Fibroblast of lung (primary cell): ENCODE measurements at regions not wholly inside any gene's neighbourhood (a gene's known extent, or its start where the extent isn't known, plus 50 kb on each side); places are given as distances from the start of the nearest gene placed in this dataset.

Source experiments
- DNase-seq, 2 donors: peaks; one replicate each; pipeline versions ENCODE4 v3.0.0 to v3.0.0-alpha.2; 2010; ENCODE audit warnings: low read depth in 2 of 2
- H2AFZ ChIP-seq: 2 replicates; pipeline ENCODE4 v1.5.1; 2012; ENCODE audit warnings: low read length, control low read depth, inconsistent platforms
- H3K27ac ChIP-seq: 2 replicates; pipeline ENCODE4 v1.5.1; 2011; ENCODE audit warnings: low read length, control low read depth; ENCODE audit not compliant: insufficient read depth
- H3K27me3 ChIP-seq: 2 replicates; pipeline ENCODE4 v1.5.1; 2011; ENCODE audit warnings: mild to moderate bottlenecking, low read length; ENCODE audit not compliant: control insufficient read depth, insufficient read depth
- H3K36me3 ChIP-seq: 2 replicates; pipeline ENCODE4 v1.5.1; 2011; ENCODE audit warnings: low read length; ENCODE audit not compliant: control insufficient read depth, insufficient read depth
- H3K4me1 ChIP-seq: 2 replicates; pipeline ENCODE4 v1.5.1; 2011; ENCODE audit warnings: low read length; ENCODE audit not compliant: control insufficient read depth, insufficient read depth; ENCODE audit errors: extremely low read depth
- H3K4me2 ChIP-seq: 2 replicates; pipeline ENCODE4 v1.5.1; 2011; ENCODE audit warnings: low read length, control low read depth; ENCODE audit not compliant: insufficient read depth; ENCODE audit errors: extremely low read depth
- H3K4me3 ChIP-seq, 4 experiments: fragments of 200-600 bp in 1 of 4; sonication (generic) in 1 of 4; replicated peaks in 1 of 4; 2 replicates each; pipeline ENCODE4 v1.5.1; 2011 to 2016; ENCODE audit warnings: low read length in 4 of 4, low read depth in 3 of 4, mild to moderate bottlenecking in 3 of 4, control low read depth in 2 of 4, inconsistent platforms in 1 of 4, mixed read lengths in 1 of 4; ENCODE audit not compliant: insufficient read depth in 1 of 4; ENCODE audit errors: control extremely low read depth in 1 of 4
- H3K79me2 ChIP-seq: 2 replicates; pipeline ENCODE4 v1.5.1; 2012; ENCODE audit warnings: mild to moderate bottlenecking, low read length, inconsistent platforms; ENCODE audit not compliant: control insufficient read depth, insufficient read depth
- H3K9ac ChIP-seq: 2 replicates; pipeline ENCODE4 v1.5.1; 2011; ENCODE audit warnings: mild to moderate bottlenecking, low read length, control low read depth; ENCODE audit not compliant: insufficient read depth
- H3K9me3 ChIP-seq: 2 replicates; pipeline ENCODE4 v1.5.1; 2012; ENCODE audit warnings: low read depth, low read length; ENCODE audit not compliant: control insufficient read depth, insufficient read depth
- H4K20me1 ChIP-seq: 2 replicates; pipeline ENCODE4 v1.5.1; 2011; ENCODE audit warnings: low read length; ENCODE audit not compliant: control insufficient read depth, insufficient read depth; ENCODE audit errors: extremely low read depth
- CTCF ChIP-seq, 2 donors: IDR thresholded peaks in 1 of 2; conservative IDR thresholded peaks in 1 of 2; 1 replicate in 1 of 2; 2 replicates in 1 of 2; pipeline ENCODE4 v1.5.1; 2011 to 2012; ENCODE audit warnings: low read length in 2 of 2, control low read depth in 1 of 2, inconsistent platforms in 1 of 2, low read depth in 1 of 2, mild to moderate bottlenecking in 1 of 2
- EZH2 ChIP-seq: IDR thresholded peaks from 2 replicates; pipeline ENCODE4 v1.5.1; 2012; ENCODE audit warnings: low read length, control low read depth, mild to moderate bottlenecking; ENCODE audit errors: missing control alignments

DNA sequence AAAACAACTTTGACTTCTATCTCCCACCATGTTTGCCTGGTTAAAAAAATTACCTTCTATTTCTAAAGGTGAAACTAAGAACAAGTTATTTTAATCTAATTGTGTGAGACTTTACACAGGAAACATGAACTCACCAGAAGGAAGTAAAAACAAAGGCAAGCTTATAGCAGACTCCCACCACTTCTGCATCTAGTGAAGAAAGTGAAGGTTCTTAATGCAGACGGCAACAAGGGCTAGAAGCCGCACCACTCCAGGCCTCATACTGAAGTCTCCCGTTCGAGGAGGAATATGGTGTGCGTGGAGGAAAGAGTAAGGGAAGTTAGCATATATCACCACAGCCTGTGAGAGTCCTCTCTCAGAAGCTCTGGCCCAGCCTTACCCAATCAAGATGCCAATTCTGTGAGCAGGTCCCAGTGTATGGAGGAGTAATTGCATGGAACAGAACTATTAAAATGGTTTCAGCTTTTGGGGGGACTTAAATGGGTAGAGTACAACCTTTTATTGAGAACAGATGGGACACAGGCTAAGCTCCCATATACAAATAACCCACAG, 958.7 kb downstream of the BCL11A start:
- Histone ChIP-seq H3K9me3 (no peaks in the 10 kb centered on the region), H3K9ac (no peak overlapping the region), H3K4me2 (no peak overlapping the region), H3K4me1 (no peaks in the 10 kb centered on the region), H3K27ac (no peak overlapping the region), H3K27me3 (no peaks in the 10 kb centered on the region), H3K36me3 (no peaks in the 10 kb centered on the region), H2AFZ (no peak overlapping the region), H4K20me1 (no peaks in the 10 kb centered on the region), H3K4me3 (no peak overlapping the region), H3K79me2 (no peaks in the 10 kb centered on the region)
- TF ChIP-seq EZH2 (no peak), CTCF (conservative IDR thresholded peaks at IDR 0.05 in 1 of 2, IDR thresholded peaks at IDR 0.05 in 1 of 2; ENCODE audit: low read depth in 1 of 2, low read length in 2 of 2) (no peak)
- DNase-seq = no peak

DNA sequence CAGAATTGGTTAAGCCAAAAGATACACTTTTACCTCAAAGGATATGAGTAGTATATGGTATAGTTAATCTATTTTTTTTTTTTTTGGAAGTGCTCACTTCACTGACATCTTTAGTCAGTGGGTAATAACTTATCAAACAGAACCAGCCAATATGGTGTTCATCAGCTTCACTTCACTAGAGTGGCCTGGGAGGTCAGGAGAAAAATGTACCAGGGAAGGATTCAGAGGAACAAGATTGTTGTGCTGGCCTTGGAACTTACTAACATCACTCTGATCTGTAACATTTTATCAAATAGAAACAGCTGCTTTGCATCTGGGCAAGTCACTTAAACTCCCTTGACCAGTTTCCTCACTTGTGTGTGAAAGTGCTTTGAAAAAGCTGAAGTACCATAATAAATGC, 962.7 kb downstream of the BCL11A start:
- H3K36me3 ChIP-seq = no peaks in the 10 kb centered on the region
- no peaks in the 10 kb centered on the region for H4K20me1 ChIP-seq
- H3K4me3 ChIP-seq = no peak overlapping the region
- H3K27me3 ChIP-seq = no peaks in the 10 kb centered on the region
- no peaks in the 10 kb centered on the region for H3K4me1 ChIP-seq
- no peak overlapping the region for H3K4me2 ChIP-seq
- H3K79me2 ChIP-seq = no peaks in the 10 kb centered on the region
- no peak overlapping the region for H3K27ac ChIP-seq
- no peak overlapping the region for H3K9ac ChIP-seq
- DNase-seq = no peak
- no peak overlapping the region for H2AFZ ChIP-seq
- TF ChIP-seq EZH2 (no peak), CTCF (conservative IDR thresholded peaks at IDR 0.05 in 1 of 2, IDR thresholded peaks at IDR 0.05 in 1 of 2; ENCODE audit: low read depth in 1 of 2, low read length in 2 of 2) (no peak)
- no peaks in the 10 kb centered on the region for H3K9me3 ChIP-seq

DNA sequence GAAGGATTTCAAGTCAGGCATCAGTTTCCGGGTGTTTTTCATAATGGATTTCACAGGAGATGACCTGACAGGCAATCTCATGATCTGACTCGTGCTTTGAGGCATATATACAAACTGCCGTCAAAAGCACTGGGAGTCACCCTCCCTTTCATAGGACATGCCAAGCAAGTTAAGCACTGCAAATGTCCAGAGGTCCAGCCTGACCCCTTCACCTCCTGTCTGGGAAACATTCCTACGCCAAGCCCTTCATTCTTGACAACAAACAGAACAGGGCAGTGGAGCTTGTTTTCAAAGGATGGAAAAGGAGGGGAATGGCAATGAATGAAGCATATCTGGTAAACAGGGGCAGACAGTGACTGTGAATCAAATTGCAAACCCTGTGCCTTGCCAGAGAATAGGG, 963.6 kb downstream of the BCL11A start:
- Histone ChIP-seq H3K4me1 (no peaks in the 10 kb centered on the region), H3K4me2 (no peak overlapping the region), H3K79me2 (no peaks in the 10 kb centered on the region), H3K27ac (no peak overlapping the region), H3K4me3 (no peak overlapping the region), H3K36me3 (no peaks in the 10 kb centered on the region), H4K20me1 (no peaks in the 10 kb centered on the region), H2AFZ (no peak overlapping the region), H3K27me3 (no peaks in the 10 kb centered on the region), H3K9ac (no peak overlapping the region), H3K9me3 (no peaks in the 10 kb centered on the region)
- DNase-seq = no peak
- no peak for TF ChIP-seq CTCF (conservative IDR thresholded peaks at IDR 0.05 in 1 of 2, IDR thresholded peaks at IDR 0.05 in 1 of 2; ENCODE audit: low read depth in 1 of 2, low read length in 2 of 2)
